Endothelial cell (in vitro differentiated cells): ENCODE measurements at regions not wholly inside any gene's neighbourhood (a gene's known extent, or its start where the extent isn't known, plus 50 kb on each side); places are given as distances from the start of the nearest gene placed in this dataset.
A peak's percentile ranks its signal among the peaks of the same experiment; 100 is the strongest.

Experiments used
- DNase-seq: peaks from one replicate; pipeline ENCODE4 v3.0.0; 2021; ENCODE audit warnings: low spot score
- H3K27ac Mint-ChIP-seq: one replicate; pipeline ENCODE4 v1.8.0; 2021; ENCODE audit warnings: mixed read lengths, inconsistent platforms; ENCODE audit not compliant: unreplicated experiment
- H3K27me3 Mint-ChIP-seq: one replicate; pipeline ENCODE4 v1.8.0; 2021; ENCODE audit warnings: mild to moderate bottlenecking, moderate library complexity, mixed read lengths, inconsistent platforms; ENCODE audit not compliant: unreplicated experiment
- H3K36me3 Mint-ChIP-seq: one replicate; pipeline ENCODE4 v1.8.0; 2021; ENCODE audit warnings: mild to moderate bottlenecking, low read depth, mixed read lengths, inconsistent platforms; ENCODE audit not compliant: unreplicated experiment
- H3K4me1 Mint-ChIP-seq: one replicate; pipeline ENCODE4 v1.8.0; 2021; ENCODE audit warnings: mild to moderate bottlenecking, mixed read lengths, inconsistent platforms; ENCODE audit not compliant: unreplicated experiment
- H3K4me3 Mint-ChIP-seq: one replicate; pipeline ENCODE4 v1.8.0; 2021; ENCODE audit warnings: mild to moderate bottlenecking, mixed read lengths, inconsistent platforms; ENCODE audit not compliant: unreplicated experiment
- H3K9me3 Mint-ChIP-seq: one replicate; pipeline ENCODE4 v1.8.0; 2021; ENCODE audit warnings: mixed read lengths, inconsistent platforms; ENCODE audit not compliant: unreplicated experiment
- TF ChIP-seq, protein P1 (sequence below): fragments of 200-600 bp; sonication (generic); IDR thresholded peaks from one replicate; pipeline ENCODE4 v1.5.0; 2021; ENCODE audit warnings: antibody characterized with exemption; ENCODE audit not compliant: unreplicated experiment

DNA sequence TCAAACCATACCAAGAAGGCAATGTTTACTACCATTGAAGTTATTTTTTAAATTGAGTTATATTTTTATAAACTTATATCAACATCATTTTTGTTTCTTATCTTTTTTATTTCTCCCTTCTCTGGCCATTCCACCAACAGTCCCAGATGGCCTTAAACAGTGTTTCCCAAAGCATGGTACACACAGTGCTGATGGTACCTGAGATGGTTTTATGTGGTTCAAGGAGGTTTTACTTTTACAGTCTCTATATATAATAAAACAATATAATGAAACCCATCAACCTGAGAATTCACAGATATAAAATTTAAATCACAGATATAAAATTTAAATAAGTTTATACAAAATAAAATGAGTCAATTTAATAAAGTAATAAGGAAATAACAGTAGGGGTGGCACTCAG is 65.1 kb upstream of the MSTN start:
- no peak overlapping the region for H3K27ac Mint-ChIP-seq
- peaks cover 5% of the 10 kb centered on the region for H3K9me3 Mint-ChIP-seq
- H3K4me1 Mint-ChIP-seq, result no peaks in the 10 kb centered on the region
- H3K4me3 Mint-ChIP-seq, result no peak overlapping the region
- TF ChIP-seq, protein P1, sequence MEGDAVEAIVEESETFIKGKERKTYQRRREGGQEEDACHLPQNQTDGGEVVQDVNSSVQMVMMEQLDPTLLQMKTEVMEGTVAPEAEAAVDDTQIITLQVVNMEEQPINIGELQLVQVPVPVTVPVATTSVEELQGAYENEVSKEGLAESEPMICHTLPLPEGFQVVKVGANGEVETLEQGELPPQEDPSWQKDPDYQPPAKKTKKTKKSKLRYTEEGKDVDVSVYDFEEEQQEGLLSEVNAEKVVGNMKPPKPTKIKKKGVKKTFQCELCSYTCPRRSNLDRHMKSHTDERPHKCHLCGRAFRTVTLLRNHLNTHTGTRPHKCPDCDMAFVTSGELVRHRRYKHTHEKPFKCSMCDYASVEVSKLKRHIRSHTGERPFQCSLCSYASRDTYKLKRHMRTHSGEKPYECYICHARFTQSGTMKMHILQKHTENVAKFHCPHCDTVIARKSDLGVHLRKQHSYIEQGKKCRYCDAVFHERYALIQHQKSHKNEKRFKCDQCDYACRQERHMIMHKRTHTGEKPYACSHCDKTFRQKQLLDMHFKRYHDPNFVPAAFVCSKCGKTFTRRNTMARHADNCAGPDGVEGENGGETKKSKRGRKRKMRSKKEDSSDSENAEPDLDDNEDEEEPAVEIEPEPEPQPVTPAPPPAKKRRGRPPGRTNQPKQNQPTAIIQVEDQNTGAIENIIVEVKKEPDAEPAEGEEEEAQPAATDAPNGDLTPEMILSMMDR, result no peak
- H3K36me3 Mint-ChIP-seq, result no peaks in the 10 kb centered on the region
- DNase-seq, result no peak
- no peaks in the 10 kb centered on the region for H3K27me3 Mint-ChIP-seq

DNA sequence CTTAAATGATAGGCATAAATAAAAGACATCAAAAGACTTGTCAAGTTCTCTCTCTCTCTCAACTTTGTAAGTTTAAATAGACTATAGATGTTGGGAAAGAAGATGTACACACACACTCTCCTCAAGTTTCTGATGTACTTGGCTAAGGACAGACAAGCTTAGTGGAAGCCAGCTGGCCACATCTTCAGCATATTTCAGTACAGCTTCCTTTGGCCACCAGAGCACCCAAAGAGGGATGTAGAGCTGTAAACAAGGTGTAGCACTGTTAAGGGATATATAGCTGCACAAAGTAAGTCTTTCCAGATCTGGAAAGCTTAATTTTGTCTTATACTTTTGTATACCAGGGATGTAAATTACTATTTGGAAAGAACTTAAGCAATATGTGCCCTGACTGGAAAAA is 64.3 kb upstream of the MSTN start:
- Mint-ChIP-seq H3K4me3 (no peak overlapping the region), H3K4me1 (no peaks in the 10 kb centered on the region), H3K9me3 (no peaks in the 10 kb centered on the region), H3K27ac (no peak overlapping the region), H3K27me3 (no peaks in the 10 kb centered on the region), H3K36me3 (no peaks in the 10 kb centered on the region)
- no peak for DNase-seq
- TF ChIP-seq, protein P1, result no peak

DNA sequence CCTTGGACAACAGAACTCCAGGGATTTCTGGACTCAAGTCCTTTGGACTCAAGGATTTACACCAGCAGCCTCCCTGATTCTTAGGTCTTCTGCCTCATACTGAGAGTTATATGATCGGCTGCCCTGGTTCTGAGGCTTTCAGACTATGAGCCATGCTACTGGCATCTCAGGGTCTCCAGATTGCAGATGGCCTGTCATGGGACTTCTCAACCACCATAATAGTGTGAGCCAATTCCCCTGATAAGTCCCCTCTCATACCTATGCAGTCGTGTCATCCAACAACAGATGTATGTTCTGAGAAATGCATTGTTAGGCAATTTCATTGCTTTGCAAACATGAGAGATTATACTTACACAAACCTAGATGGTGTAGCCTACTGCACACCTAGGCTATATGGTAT is 61.4 kb upstream of the MSTN start:
- no peak overlapping the region for H3K4me3 Mint-ChIP-seq
- TF ChIP-seq, protein P1, result no peak

DNA sequence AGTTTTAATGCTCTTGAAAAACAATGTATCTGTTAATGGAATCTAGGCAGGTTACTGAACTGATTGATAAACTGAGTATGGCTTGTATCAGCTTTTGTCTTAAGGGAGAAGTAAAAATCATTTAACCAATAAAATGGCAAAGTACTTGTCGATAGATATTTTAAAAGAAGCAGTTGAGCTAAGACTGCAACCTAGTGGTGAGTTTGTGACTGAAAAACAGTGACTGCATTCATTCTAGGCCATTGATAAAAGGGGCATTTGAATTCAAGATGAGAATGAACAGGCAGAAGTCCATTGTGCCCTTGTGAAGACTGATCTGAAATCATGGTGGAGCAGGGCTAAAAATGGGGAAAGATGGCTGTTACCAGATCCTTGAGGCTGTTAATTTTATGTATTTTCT is 59.4 kb upstream of the MSTN start:
- no peaks in the 10 kb centered on the region for H3K36me3 Mint-ChIP-seq
- no peaks in the 10 kb centered on the region for H3K27me3 Mint-ChIP-seq
- H3K4me1 Mint-ChIP-seq, result peaks cover 9% of the 10 kb centered on the region
- H3K4me3 Mint-ChIP-seq, result no peak overlapping the region
- H3K27ac Mint-ChIP-seq, result no peak overlapping the region
- TF ChIP-seq, protein P1, result peak; percentile 36
- no peaks in the 10 kb centered on the region for H3K9me3 Mint-ChIP-seq
- DNase-seq, result no peak

More for the DNA sequence above, 61.4 kb upstream of the MSTN start:
- Mint-ChIP-seq H3K27ac (no peak overlapping the region), H3K27me3 (no peaks in the 10 kb centered on the region), H3K9me3 (no peaks in the 10 kb centered on the region), H3K36me3 (no peaks in the 10 kb centered on the region), H3K4me1 (peaks cover 9% of the 10 kb centered on the region)
- no peak for DNase-seq

DNA sequence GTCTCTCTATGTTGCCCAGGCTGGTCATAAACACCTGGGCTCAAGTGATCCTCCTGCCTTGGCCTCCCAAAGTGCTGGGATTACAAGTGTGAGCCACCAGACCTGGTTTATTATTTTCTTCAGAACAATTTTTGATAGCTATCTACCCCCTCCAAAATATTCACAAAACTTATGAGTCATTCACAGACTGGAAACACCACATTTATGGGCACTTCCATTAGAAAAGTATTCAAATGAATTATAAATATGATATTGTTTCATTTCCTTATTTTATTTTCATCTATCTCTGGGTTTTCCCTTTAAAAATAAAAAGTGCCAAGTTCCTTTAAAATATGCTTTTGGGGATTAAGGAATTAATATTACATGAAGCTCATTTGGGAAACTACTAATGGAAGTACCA is 58.8 kb upstream of the MSTN start:
- TF ChIP-seq, protein P1, result no peak
- Mint-ChIP-seq H3K27me3 (no peaks in the 10 kb centered on the region), H3K4me3 (no peak overlapping the region), H3K27ac (no peak overlapping the region), H3K36me3 (no peaks in the 10 kb centered on the region), H3K9me3 (no peaks in the 10 kb centered on the region), H3K4me1 (peaks cover 9% of the 10 kb centered on the region)
- no peak for DNase-seq
